ENCODE measurements at regions not wholly inside any gene's neighbourhood (a gene's known extent, or its start where the extent isn't known, plus 50 kb on each side); places are given as distances from the start of the nearest gene placed in this dataset.

GRCh38 chr6:167446046-167446445, 121.2 kb downstream of the TTLL2 start:
- ATAC-seq (replicated peaks in 1 of 4) (no peak), DNase-seq (no peak)
- Histone ChIP-seq H3K4me3 (ENCODE audit: control insufficient read depth in 1 of 2, extremely low read depth in 1 of 2, low read length in 1 of 2) (no peak overlapping the region), H3K27me3 (replicated peaks in 1 of 2; ENCODE audit: control insufficient read depth in 2 of 2, extremely low read depth in 1 of 2, insufficient read depth in 2 of 2, low read length in 1 of 2) (peaks cover 0 to 6% of the 10 kb centered on the region in 2 experiments), H3K4me1 (ENCODE audit: control insufficient read depth in 1 of 2, extremely low read depth in 1 of 2, insufficient read depth in 2 of 2, low read length in 2 of 2) (no peaks in the 10 kb centered on the region), H3K36me3 (ENCODE audit: control insufficient read depth in 2 of 2, extremely low read depth in 1 of 2, insufficient read depth in 1 of 2, low read length in 1 of 2) (no peaks in the 10 kb centered on the region), H3K27ac (ENCODE audit: low read length) (no peak overlapping the region), H3K9me3 (no peaks in the 10 kb centered on the region)
- Mint-ChIP-seq H3K4me1 (no peaks in the 10 kb centered on the region), H3K27me3 (peaks cover 0 to 5% of the 10 kb centered on the region in 2 donors), H3K27ac (no peak overlapping the region), H3K9me3 (no peaks in the 10 kb centered on the region), H3K4me3 (no peak overlapping the region), H3K36me3 (no peaks in the 10 kb centered on the region)
- ChIA-PET CTCF (no interaction called here), POLR2A (no interaction called here)
- WGBS (ENCODE audit: insufficient coverage): no CpG with 5 or more reads among the region's 8 CpGs

GRCh38 chr6:167446971-167447370, 122.1 kb downstream of the TTLL2 start:
- Mint-ChIP-seq H3K36me3 (no peaks in the 10 kb centered on the region), H3K27me3 (peaks cover 0 to 5% of the 10 kb centered on the region in 2 donors), H3K9me3 (no peaks in the 10 kb centered on the region), H3K4me1 (no peaks in the 10 kb centered on the region), H3K4me3 (no peak overlapping the region), H3K27ac (no peak overlapping the region)
- Histone ChIP-seq H3K9me3 (no peaks in the 10 kb centered on the region), H3K4me3 (ENCODE audit: control insufficient read depth in 1 of 2, extremely low read depth in 1 of 2, low read length in 1 of 2) (no peak overlapping the region), H3K27ac (ENCODE audit: low read length) (no peak overlapping the region), H3K27me3 (replicated peaks in 1 of 2; ENCODE audit: control insufficient read depth in 2 of 2, extremely low read depth in 1 of 2, insufficient read depth in 2 of 2, low read length in 1 of 2) (peaks cover 0 to 6% of the 10 kb centered on the region in 2 experiments), H3K4me1 (ENCODE audit: control insufficient read depth in 1 of 2, extremely low read depth in 1 of 2, insufficient read depth in 2 of 2, low read length in 2 of 2) (no peaks in the 10 kb centered on the region), H3K36me3 (ENCODE audit: control insufficient read depth in 2 of 2, extremely low read depth in 1 of 2, insufficient read depth in 1 of 2, low read length in 1 of 2) (no peaks in the 10 kb centered on the region)
- POLR2A ChIA-PET: no interaction called here
- CTCF ChIA-PET: no interaction called here
- DNase-seq: no peak
- no peak for ATAC-seq (replicated peaks in 1 of 4)
- WGBS (ENCODE audit: insufficient coverage): 96% methylated on average over 5 of the region's 9 CpGs

DNA sequence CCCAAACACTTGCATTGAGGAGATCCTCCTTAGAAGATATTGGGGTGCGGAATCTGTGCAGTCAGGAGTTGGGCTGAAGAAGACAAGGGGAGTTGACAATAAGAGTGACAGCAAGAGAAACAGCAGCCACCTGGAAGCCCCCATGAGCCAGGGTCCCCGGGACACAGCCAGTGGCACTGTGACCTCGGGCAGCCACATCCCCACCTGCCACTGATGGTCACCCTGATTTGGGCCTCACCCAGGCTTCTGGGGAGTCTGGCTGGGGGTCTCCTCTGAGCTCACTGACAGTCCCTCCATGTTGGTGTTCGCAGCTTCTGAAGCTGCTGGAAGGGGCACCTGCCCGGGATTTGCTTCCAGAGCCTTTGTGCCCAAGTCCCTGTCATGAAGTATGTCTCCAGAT, 123.5 kb downstream of the TTLL2 start:
- H3K4me3 Mint-ChIP-seq: no peak overlapping the region
- H3K9me3 ChIP-seq: no peaks in the 10 kb centered on the region
- H3K4me3 ChIP-seq (ENCODE audit: control insufficient read depth in 1 of 2, extremely low read depth in 1 of 2, low read length in 1 of 2): no peak overlapping the region
- ChIA-PET POLR2A (no interaction called here), CTCF (no interaction called here)
- ATAC-seq (replicated peaks in 1 of 4): no peak
- H3K9me3 Mint-ChIP-seq: no peaks in the 10 kb centered on the region
- no peak for DNase-seq
- no peaks in the 10 kb centered on the region for H3K4me1 Mint-ChIP-seq
- no peaks in the 10 kb centered on the region for H3K4me1 ChIP-seq (ENCODE audit: control insufficient read depth in 1 of 2, extremely low read depth in 1 of 2, insufficient read depth in 2 of 2, low read length in 2 of 2)
- H3K27me3 ChIP-seq (replicated peaks in 1 of 2; ENCODE audit: control insufficient read depth in 2 of 2, extremely low read depth in 1 of 2, insufficient read depth in 2 of 2, low read length in 1 of 2): peaks cover 0 to 6% of the 10 kb centered on the region in 2 experiments
- H3K27ac ChIP-seq (ENCODE audit: low read length): no peak overlapping the region
- WGBS (ENCODE audit: insufficient coverage): 83% methylated on average over 5 of the region's 5 CpGs
- H3K36me3 ChIP-seq (ENCODE audit: control insufficient read depth in 2 of 2, extremely low read depth in 1 of 2, insufficient read depth in 1 of 2, low read length in 1 of 2): no peaks in the 10 kb centered on the region
- no peaks in the 10 kb centered on the region for H3K36me3 Mint-ChIP-seq
- no peak overlapping the region for H3K27ac Mint-ChIP-seq
- no peaks in the 10 kb centered on the region for H3K27me3 Mint-ChIP-seq

DNA sequence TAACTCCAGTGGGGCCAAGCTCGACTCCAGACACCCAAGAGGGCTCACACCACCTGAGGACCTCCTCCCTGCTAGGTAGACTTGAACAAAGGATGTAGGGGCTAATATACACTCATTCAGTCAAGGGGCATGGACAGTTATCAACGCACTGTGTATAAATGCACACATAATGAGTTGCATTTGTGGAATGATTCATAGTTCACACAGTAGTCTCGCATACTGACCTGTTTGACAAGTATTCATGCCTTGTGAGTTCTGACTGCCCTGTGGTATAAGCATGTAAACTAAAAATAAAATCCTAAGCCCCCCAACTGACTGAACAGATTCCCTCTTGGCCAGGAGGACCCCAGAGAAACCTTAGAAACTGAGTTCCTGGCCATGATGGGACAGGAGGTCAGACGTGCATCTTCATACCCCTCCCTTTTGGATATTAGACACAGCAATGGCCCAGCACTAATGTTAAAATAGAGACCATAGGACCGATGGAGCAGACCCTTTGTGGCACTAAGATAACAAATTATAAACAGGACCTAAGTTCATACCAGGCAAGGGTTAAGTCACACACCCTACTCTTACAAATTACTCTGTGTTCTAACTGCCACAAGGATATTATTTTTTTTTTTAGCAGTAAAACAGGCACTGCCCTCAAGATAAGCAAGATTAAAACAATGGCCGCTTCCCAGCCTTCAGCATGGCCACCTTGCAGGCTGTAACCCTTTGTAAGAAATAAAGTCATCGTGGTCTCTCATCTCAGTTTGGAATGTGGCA, 124.4 kb downstream of the TTLL2 start:
- ChIA-PET POLR2A (no interaction called here), CTCF (no interaction called here)
- no peaks in the 10 kb centered on the region for H3K36me3 ChIP-seq (ENCODE audit: control insufficient read depth in 2 of 2, extremely low read depth in 1 of 2, insufficient read depth in 1 of 2, low read length in 1 of 2)
- no peaks in the 10 kb centered on the region for H3K9me3 Mint-ChIP-seq
- H3K27ac Mint-ChIP-seq: no peak overlapping the region
- no peaks in the 10 kb centered on the region for H3K27me3 Mint-ChIP-seq
- no peaks in the 10 kb centered on the region for H3K4me1 Mint-ChIP-seq
- H3K36me3 Mint-ChIP-seq: no peaks in the 10 kb centered on the region
- H3K4me1 ChIP-seq (ENCODE audit: control insufficient read depth in 1 of 2, extremely low read depth in 1 of 2, insufficient read depth in 2 of 2, low read length in 2 of 2): no peaks in the 10 kb centered on the region
- ATAC-seq (replicated peaks in 1 of 4) (no peak), DNase-seq (no peak)
- no peaks in the 10 kb centered on the region for H3K9me3 ChIP-seq
- no peak overlapping the region for H3K4me3 Mint-ChIP-seq
- peaks cover 0 to 6% of the 10 kb centered on the region in 2 experiments for H3K27me3 ChIP-seq (replicated peaks in 1 of 2; ENCODE audit: control insufficient read depth in 2 of 2, extremely low read depth in 1 of 2, insufficient read depth in 2 of 2, low read length in 1 of 2)
- H3K4me3 ChIP-seq (ENCODE audit: control insufficient read depth in 1 of 2, extremely low read depth in 1 of 2, low read length in 1 of 2): no peak overlapping the region
- H3K27ac ChIP-seq (ENCODE audit: low read length): no peak overlapping the region
- 73% methylated on average over 2 of the region's 7 CpGs for WGBS (ENCODE audit: insufficient coverage)

DNA sequence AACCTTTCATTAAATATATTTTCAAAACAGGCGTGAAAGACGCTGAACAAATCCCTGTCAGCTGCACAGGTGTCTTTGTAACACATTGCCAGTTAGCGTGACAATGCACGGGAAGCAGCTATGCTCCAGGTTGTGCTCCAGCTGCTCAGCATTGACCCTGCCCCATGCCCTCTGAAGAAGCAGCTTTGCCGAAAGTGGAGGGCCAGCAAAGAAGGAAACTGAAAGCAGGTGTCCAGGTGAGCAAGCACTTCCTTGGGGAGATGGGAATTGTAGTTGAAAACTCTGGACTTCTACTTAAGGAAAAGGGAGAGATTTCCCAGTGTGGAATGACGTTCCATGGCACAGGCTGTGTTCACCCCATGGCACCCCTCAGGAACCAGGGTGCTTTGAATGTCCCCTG, 125.7 kb downstream of the TTLL2 start:
- Mint-ChIP-seq H3K36me3 (no peaks in the 10 kb centered on the region), H3K27ac (no peak overlapping the region), H3K27me3 (no peaks in the 10 kb centered on the region), H3K4me3 (no peak overlapping the region), H3K4me1 (no peaks in the 10 kb centered on the region), H3K9me3 (no peaks in the 10 kb centered on the region)
- ChIA-PET POLR2A (interaction anchor here in 1 of 2 donors (0.6 kb wide), 1 partner anchor 14 kb away, joined by 3 read pairs; no protein-coding TSS in a partner anchor), CTCF (no interaction called here)
- no peak overlapping the region for H3K4me3 ChIP-seq (ENCODE audit: control insufficient read depth in 1 of 2, extremely low read depth in 1 of 2, low read length in 1 of 2)
- H3K4me1 ChIP-seq (ENCODE audit: control insufficient read depth in 1 of 2, extremely low read depth in 1 of 2, insufficient read depth in 2 of 2, low read length in 2 of 2): no peaks in the 10 kb centered on the region
- H3K27me3 ChIP-seq (replicated peaks in 1 of 2; ENCODE audit: control insufficient read depth in 2 of 2, extremely low read depth in 1 of 2, insufficient read depth in 2 of 2, low read length in 1 of 2): peaks cover 0 to 6% of the 10 kb centered on the region in 2 experiments
- no peak overlapping the region for H3K27ac ChIP-seq (ENCODE audit: low read length)
- DNase-seq (no peak), ATAC-seq (replicated peaks in 1 of 4) (no peak)
- whole genome bisulfite sequencing (ENCODE audit: insufficient coverage): 84% methylated on average over 6 of the region's 6 CpGs
- no peaks in the 10 kb centered on the region for H3K9me3 ChIP-seq
- no peaks in the 10 kb centered on the region for H3K36me3 ChIP-seq (ENCODE audit: control insufficient read depth in 2 of 2, extremely low read depth in 1 of 2, insufficient read depth in 1 of 2, low read length in 1 of 2)

GRCh38 chr6:167452338-167453081, 127.6 kb downstream of the TTLL2 start:
- Histone ChIP-seq H3K36me3 (ENCODE audit: control insufficient read depth in 2 of 2, extremely low read depth in 1 of 2, insufficient read depth in 1 of 2, low read length in 1 of 2) (no peaks in the 10 kb centered on the region), H3K27me3 (replicated peaks in 1 of 2; ENCODE audit: control insufficient read depth in 2 of 2, extremely low read depth in 1 of 2, insufficient read depth in 2 of 2, low read length in 1 of 2) (peaks cover 0 to 7% of the 10 kb centered on the region in 2 experiments), H3K27ac (ENCODE audit: low read length) (no peak overlapping the region), H3K4me3 (ENCODE audit: control insufficient read depth in 1 of 2, extremely low read depth in 1 of 2, low read length in 1 of 2) (no peak overlapping the region), H3K9me3 (no peaks in the 10 kb centered on the region), H3K4me1 (ENCODE audit: control insufficient read depth in 1 of 2, extremely low read depth in 1 of 2, insufficient read depth in 2 of 2, low read length in 2 of 2) (no peaks in the 10 kb centered on the region)
- ATAC-seq (replicated peaks in 1 of 4) (no peak), DNase-seq (no peak)
- H3K27ac Mint-ChIP-seq: no peak overlapping the region
- WGBS (ENCODE audit: insufficient coverage): 90% methylated on average over 8 of the region's 8 CpGs
- H3K4me1 Mint-ChIP-seq: no peaks in the 10 kb centered on the region
- no peaks in the 10 kb centered on the region for H3K9me3 Mint-ChIP-seq
- POLR2A ChIA-PET: no interaction called here
- H3K36me3 Mint-ChIP-seq: no peaks in the 10 kb centered on the region
- CTCF ChIA-PET: interaction anchor here in 1 of 2 donors (0.6 kb wide), 1 partner anchor 1367 kb away, joined by 3 read pairs; no protein-coding TSS in a partner anchor
- H3K27me3 Mint-ChIP-seq: peaks cover 4 to 6% of the 10 kb centered on the region in 2 donors
- no peak overlapping the region for H3K4me3 Mint-ChIP-seq
